ENCODE measurements at regions not wholly inside any gene's neighbourhood (a gene's known extent, or its start where the extent isn't known, plus 50 kb on each side); places are given as distances from the start of the nearest gene placed in this dataset.
"Not testable (repeated sequence)": the region's sequence is repeated elsewhere in the genome, so short reads cannot be mapped to it uniquely, and the experiment has no call there.

DNA sequence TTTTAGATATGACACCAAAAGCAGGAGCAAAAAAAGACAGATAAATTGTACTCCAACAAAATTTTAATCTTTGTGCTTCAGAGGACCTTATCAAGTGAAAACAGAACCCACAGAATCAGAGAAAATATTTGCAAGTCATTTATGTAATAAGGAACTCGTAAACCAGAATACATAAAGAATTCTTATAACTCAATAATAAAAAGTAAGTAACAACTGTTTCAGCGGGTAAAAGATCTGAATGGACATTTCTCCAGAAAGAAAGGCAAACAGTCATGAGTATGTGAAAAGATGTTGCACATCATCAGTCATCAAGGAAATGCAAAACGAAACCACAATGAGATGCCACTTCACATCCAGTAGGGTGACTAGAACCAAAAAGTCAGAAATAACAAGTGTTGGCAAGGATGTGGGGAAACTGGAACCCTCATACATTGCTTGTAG is 167.7 kb upstream of the KCTD7 start:
- TF ChIP-seq SPI1 (IDR thresholded peaks at IDR 0.05; ENCODE audit: low read depth, low read length) (no peak), POU2F2 (IDR thresholded peaks at IDR 0.05; ENCODE audit: low read depth, low read length) (no peak), PAX5 (IDR thresholded peaks at IDR 0.05; ENCODE audit: insufficient read depth, low read length, severe bottlenecking) (no peak), POLR2A (IDR thresholded peaks at IDR 0.05; ENCODE audit: low read depth, low read length) (no peak), POLR2AphosphoS5 (IDR thresholded peaks at IDR 0.05; ENCODE audit: low read depth, low read length) (no peak), TAF1 (IDR thresholded peaks at IDR 0.05; ENCODE audit: low read depth, low read length) (no peak)
- no peak for DNase-seq (ENCODE audit: insufficient read length, low spot score)
- FAIRE-seq = no peak

DNA sequence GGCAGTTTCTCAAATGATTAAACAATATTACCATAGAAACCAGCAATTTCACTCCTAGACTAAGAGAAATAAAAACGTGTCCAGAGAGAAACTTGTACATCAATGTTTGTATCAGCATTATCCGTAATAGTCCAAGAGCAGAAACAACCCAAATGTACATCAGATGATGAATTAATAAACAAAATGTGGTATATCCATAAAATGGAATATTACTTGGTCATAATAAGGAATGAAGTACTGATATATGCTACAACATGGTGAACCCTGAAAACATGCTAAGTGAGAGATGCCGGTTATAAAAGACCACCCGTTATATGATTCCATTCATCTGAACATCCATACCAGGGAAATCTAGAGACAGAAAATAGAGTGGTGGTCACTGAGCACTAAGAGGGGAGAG is 167.3 kb upstream of the KCTD7 start:
- FAIRE-seq; DNase-seq (ENCODE audit: insufficient read length, low spot score): not testable (repeated sequence)

DNA sequence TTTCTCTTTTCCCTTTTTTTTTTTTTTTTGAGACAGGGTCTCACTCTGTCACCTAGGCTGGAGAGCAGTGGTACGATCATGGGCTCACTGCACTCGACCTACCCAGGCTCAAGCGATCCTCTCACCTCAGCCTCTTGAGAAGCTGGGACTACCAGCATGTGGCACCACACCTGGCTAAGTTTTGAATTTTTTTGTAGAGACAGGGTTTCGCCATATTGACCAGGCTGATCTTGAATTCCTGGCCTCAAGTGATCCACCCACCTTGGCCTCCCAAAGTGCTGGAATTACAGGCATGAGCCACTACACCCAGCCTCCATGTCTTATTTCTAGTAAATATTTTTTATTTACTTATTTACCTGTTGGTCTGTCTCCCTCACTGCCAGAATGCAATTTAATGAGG is 165.8 kb upstream of the KCTD7 start:
- not testable (repeated sequence) for FAIRE-seq; DNase-seq (ENCODE audit: insufficient read length, low spot score)

DNA sequence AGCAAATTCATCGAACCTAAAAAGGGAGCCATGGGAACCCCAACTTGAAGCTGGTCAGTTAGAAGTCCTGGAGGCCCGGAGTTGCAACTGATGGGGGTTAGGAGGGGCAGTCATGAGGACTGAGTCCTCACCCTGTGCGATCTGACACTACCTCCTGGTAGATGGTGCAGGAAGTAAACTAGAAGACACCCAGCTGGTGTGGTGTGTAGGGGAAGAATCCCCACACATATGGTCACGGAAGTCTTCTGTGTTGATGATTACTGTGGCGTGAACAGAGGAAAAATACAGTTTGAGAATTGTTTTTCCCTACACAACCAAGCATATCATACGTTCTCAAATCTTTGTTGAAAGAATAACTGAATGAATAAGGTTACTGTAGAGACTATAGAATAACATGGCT is 164.6 kb upstream of the KCTD7 start:
- no peak for DNase-seq (ENCODE audit: insufficient read length, low spot score)
- TF ChIP-seq POLR2AphosphoS5 (IDR thresholded peaks at IDR 0.05; ENCODE audit: low read depth, low read length) (no peak), TAF1 (IDR thresholded peaks at IDR 0.05; ENCODE audit: low read depth, low read length) (no peak), SPI1 (IDR thresholded peaks at IDR 0.05; ENCODE audit: low read depth, low read length) (no peak), POLR2A (IDR thresholded peaks at IDR 0.05; ENCODE audit: low read depth, low read length) (no peak), POU2F2 (IDR thresholded peaks at IDR 0.05; ENCODE audit: low read depth, low read length) (no peak), PAX5 (IDR thresholded peaks at IDR 0.05; ENCODE audit: insufficient read depth, low read length, severe bottlenecking) (no peak)
- no peak for FAIRE-seq

DNA sequence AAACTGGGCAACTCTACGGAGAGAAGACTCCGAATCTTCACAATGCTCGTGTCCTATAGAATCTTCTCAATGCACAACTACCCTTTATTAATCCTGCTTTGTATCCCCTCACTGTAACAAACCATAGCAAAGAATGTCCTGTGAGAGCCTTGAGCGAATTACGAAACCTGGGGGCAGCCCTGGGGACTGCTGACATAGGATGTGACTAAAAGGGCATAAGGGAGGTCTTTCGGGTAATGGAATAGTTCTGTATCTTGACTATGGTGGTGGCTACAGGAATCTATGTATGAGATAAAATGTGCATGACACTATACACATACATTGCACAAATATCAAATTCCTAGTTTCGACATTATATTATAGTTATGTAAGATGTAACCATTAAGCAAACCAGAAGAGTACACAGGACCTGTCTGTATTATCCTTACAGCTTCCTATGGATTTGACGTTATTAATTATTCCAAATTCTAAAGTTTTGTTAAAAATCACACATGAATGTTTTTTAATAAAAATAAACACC is 162.5 kb upstream of the KCTD7 start:
- TF ChIP-seq POU2F2 (IDR thresholded peaks at IDR 0.05; ENCODE audit: low read depth, low read length) (no peak), PAX5 (IDR thresholded peaks at IDR 0.05; ENCODE audit: insufficient read depth, low read length, severe bottlenecking) (no peak), POLR2AphosphoS5 (IDR thresholded peaks at IDR 0.05; ENCODE audit: low read depth, low read length) (no peak), SPI1 (IDR thresholded peaks at IDR 0.05; ENCODE audit: low read depth, low read length) (no peak), TAF1 (IDR thresholded peaks at IDR 0.05; ENCODE audit: low read depth, low read length) (no peak), POLR2A (IDR thresholded peaks at IDR 0.05; ENCODE audit: low read depth, low read length) (no peak)
- DNase-seq (ENCODE audit: insufficient read length, low spot score) = no peak
- FAIRE-seq = no peak

DNA sequence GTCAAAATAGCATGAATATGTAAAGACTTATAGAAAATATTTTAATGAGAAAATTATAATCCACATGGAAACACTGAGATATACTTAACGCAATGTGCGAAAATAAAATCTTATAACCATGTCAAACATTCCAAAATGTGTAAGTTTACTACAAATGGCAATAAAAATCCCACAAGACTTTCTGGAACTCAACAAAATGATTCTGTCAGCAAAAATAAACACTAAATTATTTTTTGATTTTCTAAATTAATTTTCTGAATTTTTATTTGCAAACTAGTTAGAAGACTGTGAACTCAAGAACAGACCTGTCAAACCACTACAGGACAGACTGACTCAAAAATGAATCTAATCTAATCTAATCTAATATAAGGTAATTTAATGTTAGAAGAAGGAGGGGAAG is 160.8 kb upstream of the KCTD7 start:
- no peak for DNase-seq (ENCODE audit: insufficient read length, low spot score)
- TF ChIP-seq POU2F2 (IDR thresholded peaks at IDR 0.05; ENCODE audit: low read depth, low read length) = no peak
- no peak for TF ChIP-seq POLR2AphosphoS5 (IDR thresholded peaks at IDR 0.05; ENCODE audit: low read depth, low read length)
- no peak for TF ChIP-seq POLR2A (IDR thresholded peaks at IDR 0.05; ENCODE audit: low read depth, low read length)
- TF ChIP-seq SPI1 (IDR thresholded peaks at IDR 0.05; ENCODE audit: low read depth, low read length) = no peak
- TF ChIP-seq PAX5 (IDR thresholded peaks at IDR 0.05; ENCODE audit: insufficient read depth, low read length, severe bottlenecking) = no peak
- TF ChIP-seq TAF1 (IDR thresholded peaks at IDR 0.05; ENCODE audit: low read depth, low read length) = no peak
- FAIRE-seq = no peak

DNA sequence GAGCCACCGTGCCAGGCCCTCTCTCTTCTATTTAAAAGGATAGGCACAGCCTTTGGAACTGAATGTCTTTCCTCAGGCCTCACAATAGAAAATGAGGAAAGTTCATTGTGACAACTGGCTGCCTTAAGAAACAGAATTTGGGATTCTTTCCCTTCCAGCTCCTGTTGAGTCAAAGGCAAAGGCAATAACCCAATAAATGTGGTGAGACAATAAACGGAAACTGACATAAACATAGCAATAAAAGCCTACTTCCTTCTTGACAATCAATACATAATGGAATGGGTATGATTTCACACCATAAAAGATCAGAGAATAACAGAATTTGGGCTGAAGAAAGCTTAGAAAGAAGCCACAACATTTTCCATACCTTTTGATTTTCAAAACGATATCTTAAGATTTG is 155.6 kb upstream of the KCTD7 start:
- not testable (repeated sequence) for FAIRE-seq; DNase-seq (ENCODE audit: insufficient read length, low spot score)

DNA sequence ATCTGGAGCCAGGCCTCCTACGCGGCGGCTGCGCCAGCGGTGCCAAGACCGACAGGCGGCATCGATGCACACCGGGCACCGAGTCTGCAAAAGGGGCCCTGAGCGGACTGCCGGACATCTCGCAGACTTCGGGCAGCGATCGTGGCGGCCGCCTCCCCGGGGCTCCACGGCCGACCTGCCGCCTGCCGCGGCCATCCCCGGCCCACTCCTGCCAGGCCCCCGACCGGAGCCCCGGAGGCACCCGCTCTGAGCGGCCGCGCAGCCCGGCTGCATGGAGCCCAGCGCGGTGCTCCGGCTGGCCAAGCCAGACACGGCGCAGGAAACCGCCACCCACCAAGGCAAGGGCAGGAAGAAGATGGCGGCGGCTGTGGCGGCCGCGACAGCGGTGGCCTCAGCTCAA is 154.2 kb upstream of the KCTD7 start:
- DNase-seq (ENCODE audit: insufficient read length, low spot score) (no peak), FAIRE-seq (no peak)
- TF ChIP-seq POLR2A (IDR thresholded peaks at IDR 0.05; ENCODE audit: low read depth, low read length) (no peak), SPI1 (IDR thresholded peaks at IDR 0.05; ENCODE audit: low read depth, low read length) (no peak), PAX5 (IDR thresholded peaks at IDR 0.05; ENCODE audit: insufficient read depth, low read length, severe bottlenecking) (no peak), POLR2AphosphoS5 (IDR thresholded peaks at IDR 0.05; ENCODE audit: low read depth, low read length) (no peak), POU2F2 (IDR thresholded peaks at IDR 0.05; ENCODE audit: low read depth, low read length) (no peak), TAF1 (IDR thresholded peaks at IDR 0.05; ENCODE audit: low read depth, low read length) (no peak)

DNA sequence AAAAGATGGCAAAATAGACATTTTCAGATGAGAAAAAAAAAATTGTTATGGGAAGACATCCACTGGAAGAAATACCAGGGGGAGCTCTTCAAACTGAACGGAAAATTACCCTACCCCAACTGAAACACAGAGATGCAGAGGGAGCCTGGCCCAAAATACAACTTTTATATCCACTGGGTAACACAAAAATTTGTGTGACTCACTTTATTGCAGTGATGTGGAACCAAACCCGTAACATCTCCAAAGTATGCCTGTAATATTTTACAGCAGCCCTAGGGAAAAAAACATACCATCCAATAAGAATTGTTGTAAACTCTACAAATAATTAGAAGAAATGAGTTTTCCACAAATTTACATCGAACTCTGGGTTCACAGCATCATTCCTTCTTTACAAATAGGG is 152.6 kb upstream of the KCTD7 start:
- not testable (repeated sequence) for DNase-seq (ENCODE audit: insufficient read length, low spot score); FAIRE-seq

DNA sequence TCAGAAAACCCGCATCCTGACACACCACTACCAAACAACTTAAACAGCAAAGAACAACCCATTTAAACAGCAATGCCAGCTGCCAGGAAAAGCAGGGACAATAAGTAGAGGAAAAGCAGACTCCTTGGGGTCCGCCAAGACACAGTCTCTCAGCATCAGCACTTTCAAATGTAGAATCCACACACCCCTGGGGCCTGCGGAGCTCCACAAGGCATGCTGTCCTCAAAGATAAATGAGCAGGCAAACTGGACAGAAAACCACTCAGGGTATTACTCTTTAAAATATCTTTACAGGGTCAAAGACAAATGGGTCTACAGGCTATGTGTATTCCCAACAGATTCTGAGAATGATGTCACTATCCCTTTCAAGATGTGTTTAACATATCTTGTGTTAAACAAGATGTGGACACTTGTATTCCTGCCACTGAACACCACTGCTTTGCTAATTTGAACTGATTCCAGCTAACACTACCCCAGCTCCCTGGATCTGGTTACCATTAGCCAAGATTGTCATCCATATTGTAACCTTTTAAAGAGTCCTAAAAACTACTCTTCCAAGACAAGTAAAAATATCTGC is 150.8 kb upstream of the KCTD7 start:
- not testable (repeated sequence) for DNase-seq (ENCODE audit: insufficient read length, low spot score); FAIRE-seq

DNA sequence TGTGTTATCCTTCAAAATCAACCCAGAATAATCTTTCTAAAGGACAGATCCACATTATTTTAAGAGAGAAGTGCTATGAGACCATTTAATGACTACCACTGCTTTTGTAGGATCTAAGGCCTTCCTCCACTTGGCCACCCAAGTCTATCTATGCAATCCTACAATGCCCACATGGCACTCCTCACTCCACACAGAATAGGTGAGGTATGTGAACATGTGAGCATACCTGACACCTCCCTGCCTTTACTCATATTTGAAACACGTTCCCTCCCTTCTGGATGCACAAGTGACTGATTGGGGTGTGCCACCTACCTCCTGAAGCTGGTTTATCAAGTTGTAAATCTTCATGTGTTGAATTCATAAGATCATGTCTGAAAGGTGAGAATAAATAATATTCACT is 147.5 kb upstream of the KCTD7 start:
- not testable (repeated sequence) for DNase-seq (ENCODE audit: insufficient read length, low spot score); FAIRE-seq

DNA sequence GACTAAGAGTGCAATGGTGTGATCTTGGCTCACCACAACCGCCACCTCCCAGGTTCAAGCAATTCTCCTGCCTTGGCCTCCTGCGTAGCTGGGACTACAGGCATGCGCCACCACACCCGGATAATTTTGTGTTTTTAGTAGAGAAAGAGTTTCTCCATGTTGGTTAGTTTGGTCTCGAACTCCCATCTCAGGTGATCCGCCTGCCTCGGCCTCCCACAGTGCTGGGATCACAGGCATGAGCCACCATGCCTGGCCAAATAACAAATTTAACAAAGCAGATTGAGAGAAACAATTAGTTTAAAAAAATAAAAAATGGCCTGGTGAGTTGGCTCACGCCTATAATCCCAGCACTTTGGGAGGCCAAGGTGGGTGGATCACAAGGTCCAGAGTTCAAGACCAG is 139.6 kb upstream of the KCTD7 start:
- not testable (repeated sequence) for DNase-seq (ENCODE audit: insufficient read length, low spot score); FAIRE-seq

DNA sequence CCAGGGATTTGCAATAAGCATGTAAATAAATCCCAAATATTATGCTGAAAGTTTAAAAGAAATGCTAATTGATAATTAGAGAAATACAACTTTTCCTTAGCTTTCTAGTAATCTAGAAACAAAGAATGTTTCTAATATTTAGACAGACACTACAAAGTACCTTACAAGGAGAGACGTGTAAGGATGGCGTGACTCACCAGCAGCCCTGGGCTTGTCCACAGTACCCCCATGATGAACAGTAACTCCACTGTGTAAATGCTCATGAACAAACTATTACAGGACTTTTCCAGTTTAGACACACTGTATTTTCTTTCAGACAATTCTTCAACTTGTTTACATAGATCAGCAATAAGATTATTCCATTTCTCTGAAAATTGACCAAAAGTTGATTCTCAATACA is 138.9 kb upstream of the KCTD7 start:
- DNase-seq (ENCODE audit: insufficient read length, low spot score); FAIRE-seq: not testable (repeated sequence)

DNA sequence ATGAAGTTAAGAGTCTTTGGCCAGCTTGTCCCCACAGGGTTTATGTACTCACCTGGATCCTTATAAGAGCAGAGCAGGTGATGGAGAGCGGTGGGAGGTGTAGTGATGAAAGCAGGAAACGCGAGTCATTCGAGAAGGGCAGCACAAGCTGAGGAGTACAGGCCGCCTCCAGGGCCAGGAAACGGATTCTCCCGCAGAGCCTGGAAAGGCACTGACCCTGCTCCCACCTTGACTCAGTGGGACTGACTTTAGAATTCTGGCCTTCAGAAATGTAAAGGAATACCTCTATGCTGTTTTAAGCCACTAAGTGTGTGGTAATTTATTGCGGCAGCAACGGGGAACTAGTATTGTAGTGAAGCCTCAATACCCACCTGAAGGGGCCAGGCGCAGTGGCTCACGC is 137.7 kb upstream of the KCTD7 start:
- FAIRE-seq; DNase-seq (ENCODE audit: insufficient read length, low spot score): not testable (repeated sequence)

DNA sequence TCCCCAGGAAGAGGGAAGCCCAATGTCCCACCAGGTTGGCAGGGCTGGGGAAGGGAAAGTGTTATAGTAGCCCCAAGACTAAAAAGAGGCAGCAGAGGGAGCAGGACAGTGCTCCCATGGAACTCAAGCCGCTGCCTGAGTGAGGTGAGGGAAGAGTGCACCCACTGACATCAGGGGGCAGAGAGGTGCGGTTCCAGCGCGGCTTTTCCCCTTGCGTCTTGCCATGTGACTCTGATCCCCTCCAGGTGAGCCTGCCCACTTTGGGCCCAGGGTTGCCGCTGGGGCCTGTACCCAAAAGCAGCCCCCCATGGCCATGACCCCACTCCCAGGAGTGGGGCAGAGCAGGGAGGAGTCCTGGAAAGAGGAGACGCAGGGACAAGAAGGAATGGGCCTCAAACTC is 136.3 kb upstream of the KCTD7 start:
- FAIRE-seq; DNase-seq (ENCODE audit: insufficient read length, low spot score): not testable (repeated sequence)

Measured in GM12891 (cell line).